B cell (primary cell): ENCODE measurements at regions not wholly inside any gene's neighbourhood (a gene's known extent, or its start where the extent isn't known, plus 50 kb on each side); places are given as distances from the start of the nearest gene placed in this dataset.

Source experiments
- ATAC-seq: fragments of 200-7000 bp; cut with Tn5 transposase; one replicate; pipeline ENCODE4 v1.10.0; 2021; ENCODE audit warnings: low read depth, mild to moderate bottlenecking, moderate number of reproducible peaks, moderate library complexity
- CTCF ChIA-PET: fragments of 350-600 bp; sonication (Branson Sonifier 250); formaldehyde crosslinking; loops from one replicate; lab custom pipeline; 2021; ENCODE audit warnings: antibody characterized with exemption, inconsistent platforms; lab: Charles Lee
- POLR2A ChIA-PET: fragments of 350-600 bp; sonication (Branson Sonifier 250); formaldehyde crosslinking; loops from one replicate; lab custom pipeline; 2021; ENCODE audit warnings: antibody characterized with exemption; lab: Charles Lee
- DNase-seq: peaks from one replicate; pipeline ENCODE4 v3.0.0; 2013
- H2AFZ ChIP-seq: 2 replicates; pipeline ENCODE4 v1.6.1; 2012; ENCODE audit warnings: mild to moderate bottlenecking, low read depth, low read length; ENCODE audit not compliant: insufficient read depth, poor library complexity, severe bottlenecking
- H3K27ac ChIP-seq, 2 donors: 1 replicate in 1 of 2; 2 replicates in 1 of 2; pipeline ENCODE4 v1.5.1; 2012 to 2013; ENCODE audit warnings: low read length in 2 of 2, mild to moderate bottlenecking in 2 of 2, moderate library complexity in 1 of 2
- H3K27me3 ChIP-seq, 4 experiments: fragments of 200-600 bp in 1 of 4; sonication (generic) in 1 of 4; replicated peaks in 1 of 4; 1 replicate in 2 of 4; 2 replicates in 2 of 4; pipeline versions ENCODE4 v1.6.1 to v1.7.0; 2013 to 2016; ENCODE audit warnings: low read length in 3 of 4, mild to moderate bottlenecking in 2 of 4, mixed read lengths in 1 of 4, moderate library complexity in 1 of 4; ENCODE audit not compliant: insufficient read depth in 4 of 4, control insufficient read depth in 3 of 4; ENCODE audit errors: control extremely low read depth in 1 of 4
- H3K36me3 ChIP-seq, 2 experiments: replicated peaks in 1 of 2; 1 replicate in 1 of 2; 2 replicates in 1 of 2; pipeline versions ENCODE4 v1.6.1 to v1.7.1; 2013; ENCODE audit warnings: low read length in 1 of 2; ENCODE audit not compliant: insufficient read depth in 2 of 2, control insufficient read depth in 1 of 2; ENCODE audit errors: control extremely low read depth in 1 of 2, extremely low read depth in 1 of 2
- H3K4me1 ChIP-seq, 2 donors: fragments of 200-600 bp in 1 of 2; sonication (generic) in 1 of 2; 1 replicate in 1 of 2; 2 replicates in 1 of 2; pipeline versions ENCODE4 v1.5.1 to v1.6.1; 2013 to 2017; ENCODE audit warnings: low read length in 2 of 2; ENCODE audit not compliant: control insufficient read depth in 2 of 2, insufficient read depth in 2 of 2
- H3K4me2 ChIP-seq: replicated peaks from 2 replicates; pipeline ENCODE3; 2012; ENCODE audit warnings: mild to moderate bottlenecking, low read depth, low read length; ENCODE audit not compliant: poor library complexity, severe bottlenecking
- H3K4me3 ChIP-seq, 5 experiments: fragments of 200-600 bp in 1 of 5; sonication (generic) in 1 of 5; 1 replicate in 3 of 5; 2 replicates in 2 of 5; pipeline versions ENCODE4 v1.5.1 to v1.7.0; 2011 to 2016; ENCODE audit warnings: low read length in 4 of 5, mild to moderate bottlenecking in 4 of 5, low read depth in 2 of 5, control low read depth in 1 of 5, moderate library complexity in 1 of 5; ENCODE audit not compliant: insufficient read depth in 1 of 5; ENCODE audit errors: control extremely low read depth in 1 of 5, extremely low read depth in 1 of 5
- H3K79me2 ChIP-seq: fragments of 200-600 bp; sonication (generic); one replicate; pipeline ENCODE4 v1.6.0; 2016; ENCODE audit warnings: low read length; ENCODE audit not compliant: control insufficient read depth, insufficient read depth
- H3K9ac ChIP-seq: fragments of 200-600 bp; sonication (generic); 2 replicates; pipeline ENCODE4 v1.6.1; 2017; ENCODE audit warnings: mild to moderate bottlenecking, low read length, moderate library complexity
- H3K9me3 ChIP-seq, 3 donors: one replicate each; pipeline versions ENCODE4 v1.6.1 to v1.7.1; 2013; ENCODE audit warnings: low read length in 2 of 3; ENCODE audit not compliant: control insufficient read depth in 2 of 3, insufficient read depth in 1 of 3; ENCODE audit errors: control extremely low read depth in 1 of 3
- H4K20me1 ChIP-seq: 2 replicates; pipeline ENCODE4 v1.6.0; 2012; ENCODE audit warnings: mild to moderate bottlenecking, low read length; ENCODE audit not compliant: insufficient read depth, control insufficient read depth, poor library complexity, severe bottlenecking
- H3K27ac Mint-ChIP-seq: one replicate; pipeline ENCODE4 v1.8.0; 2021; ENCODE audit warnings: mixed read lengths
- H3K27me3 Mint-ChIP-seq: one replicate; pipeline ENCODE4 v1.8.0; 2021; ENCODE audit warnings: mixed read lengths
- H3K4me1 Mint-ChIP-seq: one replicate; pipeline ENCODE4 v1.8.0; 2021; ENCODE audit warnings: mixed read lengths
- H3K4me3 Mint-ChIP-seq: one replicate; pipeline ENCODE4 v1.8.0; 2021; ENCODE audit warnings: mixed read lengths
- H3K9me3 Mint-ChIP-seq: one replicate; pipeline ENCODE4 v1.8.0; 2022; ENCODE audit warnings: mixed read lengths; ENCODE audit not compliant: insufficient read depth
- EZH2 ChIP-seq: IDR thresholded peaks from 2 replicates; pipeline ENCODE4 v1.6.1; 2012; ENCODE audit warnings: borderline replicate concordance, low read depth, mild to moderate bottlenecking, moderate library complexity, low read length; ENCODE audit not compliant: insufficient read depth, poor library complexity, severe bottlenecking
- WGBS: methylation state at CpG from one replicate; pipeline ENCODE4 v1.1.5; 2013; ENCODE audit warnings: missing lambda C conversion rate; ENCODE audit not compliant: insufficient coverage; 5-methylcytosine and 5-hydroxymethylcytosine counted together
- intact Hi-C: fragments of 100-400 bp; cut with micrococcal nuclease; formaldehyde crosslinking; loops from one replicate; pipeline ENCODE4 v1.10.0; 2022
- TF ChIP-seq, protein P1 (sequence below): fragments of 200-600 bp; IDR thresholded peaks from one replicate; pipeline ENCODE4 v1.8.0; 2022; ENCODE audit warnings: antibody characterized with exemption, mild to moderate bottlenecking

DNA sequence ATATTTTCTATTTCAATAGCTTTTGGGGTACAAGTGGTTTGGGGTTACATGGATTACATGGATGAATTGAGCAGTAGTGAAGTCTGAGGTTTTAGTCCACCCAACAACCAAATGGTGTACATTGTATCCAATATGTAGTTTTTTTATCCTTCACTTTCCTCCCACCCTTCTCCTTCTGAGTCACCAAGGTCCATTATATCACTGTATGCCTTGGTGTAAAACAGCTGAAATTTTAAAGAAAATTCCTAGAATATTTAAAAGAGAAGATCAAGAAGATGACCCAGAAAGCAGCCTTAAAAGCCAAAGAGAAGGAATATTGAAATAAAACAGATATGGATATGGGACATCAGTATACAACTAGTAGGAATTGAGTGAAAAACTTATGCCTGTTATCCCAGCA, 204.2 kb upstream of the COL8A1 start:
- H3K9me3 ChIP-seq: peaks cover 0 to 4% (median 3%) of the 10 kb centered on the region in 3 donors
- no peaks in the 10 kb centered on the region for H3K36me3 ChIP-seq
- no peak overlapping the region for H3K27ac Mint-ChIP-seq
- no peaks in the 10 kb centered on the region for H4K20me1 ChIP-seq
- no peaks in the 10 kb centered on the region for H3K27me3 Mint-ChIP-seq
- H3K27me3 ChIP-seq: no peaks in the 10 kb centered on the region
- H3K79me2 ChIP-seq: no peaks in the 10 kb centered on the region
- no peak overlapping the region for H3K27ac ChIP-seq
- no peak for ATAC-seq
- TF ChIP-seq, protein P1, sequence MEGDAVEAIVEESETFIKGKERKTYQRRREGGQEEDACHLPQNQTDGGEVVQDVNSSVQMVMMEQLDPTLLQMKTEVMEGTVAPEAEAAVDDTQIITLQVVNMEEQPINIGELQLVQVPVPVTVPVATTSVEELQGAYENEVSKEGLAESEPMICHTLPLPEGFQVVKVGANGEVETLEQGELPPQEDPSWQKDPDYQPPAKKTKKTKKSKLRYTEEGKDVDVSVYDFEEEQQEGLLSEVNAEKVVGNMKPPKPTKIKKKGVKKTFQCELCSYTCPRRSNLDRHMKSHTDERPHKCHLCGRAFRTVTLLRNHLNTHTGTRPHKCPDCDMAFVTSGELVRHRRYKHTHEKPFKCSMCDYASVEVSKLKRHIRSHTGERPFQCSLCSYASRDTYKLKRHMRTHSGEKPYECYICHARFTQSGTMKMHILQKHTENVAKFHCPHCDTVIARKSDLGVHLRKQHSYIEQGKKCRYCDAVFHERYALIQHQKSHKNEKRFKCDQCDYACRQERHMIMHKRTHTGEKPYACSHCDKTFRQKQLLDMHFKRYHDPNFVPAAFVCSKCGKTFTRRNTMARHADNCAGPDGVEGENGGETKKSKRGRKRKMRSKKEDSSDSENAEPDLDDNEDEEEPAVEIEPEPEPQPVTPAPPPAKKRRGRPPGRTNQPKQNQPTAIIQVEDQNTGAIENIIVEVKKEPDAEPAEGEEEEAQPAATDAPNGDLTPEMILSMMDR: no peak
- H3K9me3 Mint-ChIP-seq: peaks cover 7% of the 10 kb centered on the region
- no peak overlapping the region for H3K4me3 Mint-ChIP-seq
- H3K4me3 ChIP-seq: no peak overlapping the region
- DNase-seq: no peak
- H3K4me2 ChIP-seq: no peak overlapping the region
- no peaks in the 10 kb centered on the region for H3K4me1 ChIP-seq
- intact Hi-C loops: no loop called here
- ChIA-PET POLR2A (no interaction called here), CTCF (no interaction called here)
- no peak overlapping the region for H2AFZ ChIP-seq
- no peaks in the 10 kb centered on the region for H3K4me1 Mint-ChIP-seq
- no peak overlapping the region for H3K9ac ChIP-seq

DNA sequence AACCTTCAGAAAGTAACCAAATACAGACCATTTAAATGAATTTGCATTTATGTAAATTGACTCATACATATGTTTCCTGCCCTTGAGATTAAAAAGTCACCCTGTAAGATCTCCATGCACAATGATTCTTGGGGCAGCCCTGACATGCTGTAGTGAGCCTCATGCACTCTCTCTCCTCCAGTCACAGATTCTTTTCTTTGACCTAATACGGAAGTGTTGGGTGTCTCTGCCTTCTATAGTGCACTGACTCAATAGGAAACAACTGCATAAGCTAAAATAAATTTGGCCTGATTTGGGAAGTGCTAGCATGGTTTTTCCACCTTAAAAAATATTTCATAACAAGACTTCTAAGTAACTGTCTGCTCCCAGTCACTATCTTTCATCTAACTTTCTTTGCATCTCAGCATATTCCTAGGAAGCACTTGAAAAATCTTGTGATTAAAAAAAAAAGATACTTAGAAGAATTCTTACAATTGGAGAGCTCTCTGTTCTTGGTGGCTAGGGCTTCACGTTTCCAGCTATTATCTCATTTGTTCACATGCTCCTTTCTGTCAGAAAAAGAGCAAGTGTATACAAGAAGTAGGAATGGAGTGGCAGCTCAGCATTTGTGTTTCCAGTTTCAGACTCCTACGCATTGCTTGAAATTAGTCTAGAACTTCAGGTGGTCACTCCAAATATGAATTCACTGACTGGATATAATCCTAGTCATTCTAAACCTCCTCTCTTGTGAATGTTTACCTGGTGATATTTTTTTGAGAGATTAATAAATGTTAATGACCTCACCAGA, 207.9 kb upstream of the COL8A1 start:
- Histone ChIP-seq H3K4me1 (no peaks in the 10 kb centered on the region), H3K27ac (no peak overlapping the region), H3K36me3 (no peaks in the 10 kb centered on the region), H4K20me1 (no peaks in the 10 kb centered on the region), H3K9ac (no peak overlapping the region), H3K9me3 (no peaks in the 10 kb centered on the region), H3K27me3 (no peaks in the 10 kb centered on the region), H2AFZ (no peak overlapping the region), H3K4me3 (no peak overlapping the region), H3K4me2 (no peak overlapping the region), H3K79me2 (no peaks in the 10 kb centered on the region)
- ChIA-PET CTCF (no interaction called here), POLR2A (no interaction called here)
- TF ChIP-seq, protein P1: no peak
- TF ChIP-seq EZH2: no peak
- ATAC-seq: no peak
- WGBS: no CpG with 5 or more reads among the region's 3 CpGs
- no peak for DNase-seq
- Mint-ChIP-seq H3K27ac (no peak overlapping the region), H3K4me3 (no peak overlapping the region), H3K27me3 (no peaks in the 10 kb centered on the region), H3K4me1 (no peaks in the 10 kb centered on the region), H3K9me3 (peaks cover 2% of the 10 kb centered on the region)
- intact Hi-C loops: no loop called here
